SK-N-SH (cell line): ENCODE measurements at regions not wholly inside any gene's neighbourhood (a gene's known extent, or its start where the extent isn't known, plus 50 kb on each side); places are given as distances from the start of the nearest gene placed in this dataset.

Experiments
- CTCF ChIA-PET: fragments of 300-600, 350-600 bp; formaldehyde crosslinking; extraction: SDS; loops from one replicate; lab custom pipeline; 2021; lab: Yijun Ruan, JAX
- POLR2A ChIA-PET: fragments of 350-600 bp; sonication (Branson Sonifier 250); formaldehyde crosslinking; extraction: SDS; loops from one replicate; lab custom pipeline; 2020; ENCODE audit warnings: antibody characterized with exemption, inconsistent platforms; lab: Yijun Ruan, JAX
- DNase-seq: peaks from one replicate; pipeline ENCODE4 v3.0.0; 2012
- H2AFZ ChIP-seq: fragments of 200-600 bp; sonication (generic); 2 replicates; pipeline ENCODE4 v1.8.1; 2016; ENCODE audit warnings: antibody characterized with exemption, mild to moderate bottlenecking, low read depth
- H3F3A ChIP-seq: fragments of 200-600 bp; sonication (generic); replicated peaks from 2 replicates; pipeline ENCODE3; 2016; ENCODE audit warnings: antibody characterized with exemption, mild to moderate bottlenecking; ENCODE audit not compliant: insufficient read depth
- H3K27ac ChIP-seq, 2 experiments: fragments of 200-500 bp in 1 of 2; fragments of 200-600 bp in 1 of 2; sonication (Bioruptor generic) in 1 of 2; sonication (generic), shearing (Covaris generic) in 1 of 2; 2 replicates each; pipeline versions ENCODE4 v1.5.1 to v1.6.1; 2014 to 2016; ENCODE audit warnings: low read depth in 2 of 2, inconsistent platforms in 1 of 2, low read length in 1 of 2, mild to moderate bottlenecking in 1 of 2, mixed read lengths in 1 of 2
- H3K27me3 ChIP-seq: fragments of 200-600 bp; sonication (generic), shearing (Covaris generic); 2 replicates; pipeline ENCODE4 v1.6.1; 2016; ENCODE audit warnings: mixed run types; ENCODE audit not compliant: insufficient read depth
- H3K36me3 ChIP-seq, 2 experiments: fragments of 200-500 bp in 1 of 2; fragments of 200-600 bp in 1 of 2; sonication (Bioruptor generic) in 1 of 2; sonication (generic) in 1 of 2; replicated peaks in 1 of 2; 2 replicates each; pipeline versions ENCODE3 to v1.5.1; 2014 to 2016; ENCODE audit warnings: low read length in 1 of 2, mild to moderate bottlenecking in 1 of 2; ENCODE audit not compliant: insufficient read depth in 2 of 2, control insufficient read depth in 1 of 2
- H3K4me1 ChIP-seq, 2 experiments: fragments of 200-500 bp in 1 of 2; fragments of 200-600 bp in 1 of 2; sonication (Bioruptor generic) in 1 of 2; sonication (generic), shearing (Covaris generic) in 1 of 2; 2 replicates each; pipeline versions ENCODE4 v1.5.1 to v1.6.1; 2014 to 2016; ENCODE audit warnings: low read depth in 1 of 2, low read length in 1 of 2, mixed run types in 1 of 2; ENCODE audit not compliant: insufficient read depth in 2 of 2, control insufficient read depth in 1 of 2
- H3K4me2 ChIP-seq: fragments of 200-600 bp; sonication (generic), shearing (Covaris generic); 2 replicates; pipeline ENCODE4 v1.6.1; 2017; ENCODE audit warnings: mixed run types
- H3K4me3 ChIP-seq, 2 experiments: fragments of 200-500 bp in 1 of 2; fragments of 200-600 bp in 1 of 2; sonication (Bioruptor generic) in 1 of 2; sonication (generic), shearing (Covaris generic) in 1 of 2; 2 replicates each; pipeline versions ENCODE4 v1.5.1 to v1.8.1; 2014 to 2016; ENCODE audit warnings: low read depth in 2 of 2, inconsistent platforms in 1 of 2, low read length in 1 of 2, mild to moderate bottlenecking in 1 of 2, mixed read lengths in 1 of 2, moderate library complexity in 1 of 2
- H3K79me2 ChIP-seq: fragments of 200-600 bp; sonication (generic); 2 replicates; pipeline ENCODE4 v1.8.1; 2017; ENCODE audit warnings: mild to moderate bottlenecking; ENCODE audit not compliant: insufficient read depth
- H3K9ac ChIP-seq: fragments of 200-600 bp; sonication (generic); 2 replicates; pipeline ENCODE4 v1.6.1; 2017; ENCODE audit warnings: mixed run types
- H3K9me2 ChIP-seq: fragments of 200-600 bp; sonication (generic); 2 replicates; pipeline ENCODE4 v1.6.1; 2017; ENCODE audit warnings: mixed run types
- H3K9me3 ChIP-seq: fragments of 200-600 bp; sonication (generic); 2 replicates; pipeline ENCODE4 v1.6.1; 2017; ENCODE audit warnings: mixed run types, mild to moderate bottlenecking, moderate library complexity
- H4K20me1 ChIP-seq: fragments of 200-600 bp; sonication (generic); 2 replicates; pipeline ENCODE4 v1.6.1; 2017; ENCODE audit warnings: mild to moderate bottlenecking, mixed run types; ENCODE audit not compliant: insufficient read depth
- CHD2 ChIP-seq: fragments of 150-350 bp; IDR thresholded peaks from 2 replicates; pipeline ENCODE4 v1.6.1; 2018; ENCODE audit warnings: low read length; ENCODE audit not compliant: partially characterized antibody
- EP300 ChIP-seq, 2 experiments: IDR thresholded peaks; 2 replicates each; pipeline versions ENCODE4 v1.4.0 to v1.6.1; 2012; ENCODE audit warnings: borderline replicate concordance in 1 of 2, low read depth in 1 of 2, low read length in 1 of 2
- EZH2phosphoT487 ChIP-seq: fragments of 200-600 bp; sonication (generic); IDR thresholded peaks from 2 replicates; pipeline ENCODE4 v1.6.1; 2017; ENCODE audit warnings: low read depth, mixed run types, mild to moderate bottlenecking, antibody characterized with exemption, moderate library complexity, borderline replicate concordance
- FOSL2 ChIP-seq: IDR thresholded peaks from 2 replicates; pipeline ENCODE4 v1.4.0; 2012; ENCODE audit warnings: low read depth, mild to moderate bottlenecking, moderate library complexity, borderline replicate concordance
- FOXJ3 ChIP-seq: sonication (generic); formaldehyde crosslinking; IDR thresholded peaks from 2 replicates; pipeline ENCODE4 v1.5.1; 2020; ENCODE audit warnings: mild to moderate bottlenecking, missing genetic modification reagents
- GATA2 ChIP-seq: sonication (generic); formaldehyde crosslinking; IDR thresholded peaks from 2 replicates; pipeline ENCODE4 v1.5.0; 2020; ENCODE audit warnings: mild to moderate bottlenecking, missing genetic modification reagents
- JUND ChIP-seq: IDR thresholded peaks from 2 replicates; pipeline ENCODE4 v1.4.0; 2012
- MXI1 ChIP-seq: IDR thresholded peaks from 2 replicates; pipeline ENCODE4 v1.6.1; 2012; ENCODE audit warnings: mild to moderate bottlenecking, low read depth, low read length, improper control_type of control experiment
- NRF1 ChIP-seq: IDR thresholded peaks from 2 replicates; pipeline ENCODE4 v1.6.1; 2012; ENCODE audit warnings: low read depth, mild to moderate bottlenecking, low read length
- PBX3 ChIP-seq: IDR thresholded peaks from 2 replicates; pipeline ENCODE4; 2012
- POLR2AphosphoS5 ChIP-seq: IDR thresholded peaks from 2 replicates; pipeline ENCODE4 v1.6.1; 2012; ENCODE audit warnings: low read depth, low read length
- REST ChIP-seq: IDR thresholded peaks from 2 replicates; pipeline ENCODE4 v1.6.1; 2012; ENCODE audit warnings: mild to moderate bottlenecking, low read depth, low read length, moderate library complexity
- SMC3 ChIP-seq: IDR thresholded peaks from 2 replicates; pipeline ENCODE4 v1.6.1; 2012; ENCODE audit warnings: low read depth, low read length, improper control_type of control experiment
- TAF1 ChIP-seq: IDR thresholded peaks from 2 replicates; pipeline ENCODE4 v1.6.1; 2012; ENCODE audit warnings: low read depth, mild to moderate bottlenecking, low read length, moderate library complexity, borderline replicate concordance
- USF1 ChIP-seq: IDR thresholded peaks from 2 replicates; pipeline ENCODE4 v1.4.0; 2012; ENCODE audit warnings: low read depth, borderline replicate concordance
- USF2 ChIP-seq: fragments of 150-350 bp; IDR thresholded peaks from 2 replicates; pipeline ENCODE4 v1.6.1; 2017; ENCODE audit warnings: antibody characterized with exemption, low read length, low read depth, borderline replicate concordance
- ZBTB33 ChIP-seq: IDR thresholded peaks from 2 replicates; pipeline ENCODE4 v1.4.0; 2012; ENCODE audit warnings: low read depth, borderline replicate concordance
- WGBS: methylation state at CpG from one replicate; pipeline ENCODE4 v1.1.6; 2017; ENCODE audit warnings: low lambda C conversion rate; 5-methylcytosine and 5-hydroxymethylcytosine counted together

- no peak overlapping the region for H2AFZ ChIP-seq
- H3K27ac ChIP-seq: no peak overlapping the region
- no peaks in the 10 kb centered on the region for H3K4me1 ChIP-seq
- no peak for DNase-seq
- ChIA-PET CTCF (no interaction called here), POLR2A (no interaction called here)
- H3K79me2 ChIP-seq: no peaks in the 10 kb centered on the region
- no peaks in the 10 kb centered on the region for H3K9me3 ChIP-seq
- WGBS: 2% methylated on average over 3 of the region's 3 CpGs
- H3K4me2 ChIP-seq: no peak overlapping the region
- H4K20me1 ChIP-seq: no peaks in the 10 kb centered on the region
- H3K36me3 ChIP-seq: no peaks in the 10 kb centered on the region
- no peak overlapping the region for H3K9ac ChIP-seq
- TF ChIP-seq SMC3 (no peak), USF2 (no peak), FOSL2 (no peak), JUND (no peak), MXI1 (no peak), PBX3 (no peak), ZBTB33 (no peak), NRF1 (no peak)
- H3K27me3 ChIP-seq: no peaks in the 10 kb centered on the region; the same call in 1 of the 2 replicates
- no peaks in the 10 kb centered on the region for H3K9me2 ChIP-seq
- no peaks in the 10 kb centered on the region for H3F3A ChIP-seq
- H3K4me3 ChIP-seq: no peak overlapping the region
Measured at GRCh38 chr3:84039099-84039498, 919.7 kb upstream of the CADM2 start.

GRCh38 chr3:84042399-84043106 lies 916.2 kb upstream of the CADM2 start:
- 6% methylated on average over 3 of the region's 3 CpGs for WGBS
- ChIA-PET CTCF (no interaction called here), POLR2A (no interaction called here)
- Histone ChIP-seq H3K4me2 (no peak overlapping the region), H2AFZ (no peak overlapping the region), H3K36me3 (no peaks in the 10 kb centered on the region), H3K27ac (no peak overlapping the region), H3K79me2 (no peaks in the 10 kb centered on the region), H3K9me3 (no peaks in the 10 kb centered on the region), H4K20me1 (no peaks in the 10 kb centered on the region), H3K4me1 (no peaks in the 10 kb centered on the region), H3F3A (no peaks in the 10 kb centered on the region), H3K4me3 (no peak overlapping the region), H3K9ac (no peak overlapping the region), H3K9me2 (no peaks in the 10 kb centered on the region), H3K27me3 (no peaks in the 10 kb centered on the region; the same call in 1 of the 2 replicates)
- no peak for DNase-seq
- no peak for TF ChIP-seq EZH2phosphoT487
- TF ChIP-seq USF2: no peak
- no peak for TF ChIP-seq GATA2 (CRISPR knock-in tag)
- no peak for TF ChIP-seq REST
- no peak for TF ChIP-seq USF1
- no peak for TF ChIP-seq EP300 (IDR thresholded peaks at IDR 0.05; ENCODE audit: borderline replicate concordance in 1 of 2, low read depth in 1 of 2, low read length in 1 of 2)
- TF ChIP-seq FOXJ3: no peak
- TF ChIP-seq JUND: no peak
- TF ChIP-seq CHD2: no peak
- TF ChIP-seq TAF1: no peak
- no peak for TF ChIP-seq POLR2AphosphoS5
- no peak for TF ChIP-seq NRF1
